H9 (cell line): ENCODE measurements at regions not wholly inside any gene's neighbourhood (a gene's known extent, or its start where the extent isn't known, plus 50 kb on each side); places are given as distances from the start of the nearest gene placed in this dataset.

Experiments used
- DNase-seq: peaks from one replicate; pipeline ENCODE4 v3.0.0-alpha.2; 2017
- H2AFZ ChIP-seq: one replicate; pipeline ENCODE4 v1.6.1; 2013; ENCODE audit warnings: mild to moderate bottlenecking, low read length, control low read depth, moderate library complexity
- H2AK5ac ChIP-seq: 2 replicates; pipeline ENCODE4 v1.6.1; 2013; ENCODE audit warnings: low read length, control low read depth, mixed read lengths; ENCODE audit not compliant: insufficient read length
- H2BK120ac ChIP-seq: one replicate; pipeline ENCODE4 v1.6.1; 2013; ENCODE audit warnings: low read depth, mild to moderate bottlenecking, low read length, control low read depth, inconsistent platforms; ENCODE audit not compliant: poor library complexity, severe bottlenecking
- H2BK12ac ChIP-seq: 2 replicates; pipeline ENCODE4 v1.6.1; 2013; ENCODE audit warnings: low read length, control low read depth, mixed read lengths, low read depth; ENCODE audit not compliant: insufficient read length
- H2BK15ac ChIP-seq: 2 replicates; pipeline ENCODE4 v1.6.1; 2013; ENCODE audit warnings: low read depth, low read length, control low read depth
- H2BK20ac ChIP-seq: one replicate; pipeline ENCODE4 v1.6.1; 2013; ENCODE audit warnings: low read depth, mild to moderate bottlenecking, low read length, control low read depth, inconsistent platforms; ENCODE audit not compliant: poor library complexity, severe bottlenecking
- H2BK5ac ChIP-seq: 2 replicates; pipeline ENCODE4 v1.6.1; 2013; ENCODE audit warnings: low read length, control low read depth, mixed read lengths; ENCODE audit not compliant: insufficient read length
- H3K14ac ChIP-seq: 2 replicates; pipeline ENCODE4 v1.6.1; 2013; ENCODE audit warnings: low read length, control low read depth; ENCODE audit not compliant: insufficient read depth
- H3K18ac ChIP-seq: 2 replicates; pipeline ENCODE4 v1.6.1; 2013; ENCODE audit warnings: low read depth, mild to moderate bottlenecking, mixed read lengths, low read length, control low read depth; ENCODE audit not compliant: insufficient read length
- H3K23ac ChIP-seq: 2 replicates; pipeline ENCODE4 v1.6.1; 2013; ENCODE audit warnings: low read length, control low read depth, mixed read lengths, low read depth; ENCODE audit not compliant: insufficient read length
- H3K23me2 ChIP-seq: 2 replicates; pipeline ENCODE4 v1.6.1; 2013; ENCODE audit warnings: low read depth, mild to moderate bottlenecking, mixed read lengths, low read length, control low read depth; ENCODE audit not compliant: insufficient read length, poor library complexity, severe bottlenecking
- H3K27ac ChIP-seq: 2 replicates; pipeline ENCODE4 v1.5.1; 2013; ENCODE audit warnings: low read length, control low read depth, mixed read lengths, low read depth; ENCODE audit not compliant: insufficient read length
- H3K27me3 ChIP-seq: 2 replicates; pipeline ENCODE4 v1.6.1; 2013; ENCODE audit warnings: low read length, control low read depth, inconsistent platforms; ENCODE audit not compliant: insufficient read depth
- H3K4ac ChIP-seq: 2 replicates; pipeline ENCODE4 v1.6.1; 2013; ENCODE audit warnings: low read depth, mild to moderate bottlenecking, control low read depth, inconsistent platforms, low read length, moderate library complexity
- H3K4me1 ChIP-seq: 2 replicates; pipeline ENCODE4 v1.6.1; 2013; ENCODE audit warnings: low read length, control low read depth, inconsistent platforms; ENCODE audit not compliant: insufficient read depth
- H3K4me2 ChIP-seq: 2 replicates; pipeline ENCODE4 v1.6.1; 2013; ENCODE audit warnings: low read length, control low read depth, mixed read lengths; ENCODE audit not compliant: insufficient read length, insufficient read depth
- H3K56ac ChIP-seq: 2 replicates; pipeline ENCODE4 v1.6.1; 2013; ENCODE audit warnings: low read depth, mild to moderate bottlenecking, mixed read lengths, low read length, control low read depth; ENCODE audit not compliant: insufficient read length
- H3K79me1 ChIP-seq: 2 replicates; pipeline ENCODE4 v1.6.1; 2013; ENCODE audit warnings: low read depth, mild to moderate bottlenecking, moderate library complexity, low read length, control low read depth, inconsistent platforms; ENCODE audit not compliant: insufficient read depth, poor library complexity, severe bottlenecking
- H3K79me2 ChIP-seq: 2 replicates; pipeline ENCODE4 v1.6.1; 2013; ENCODE audit warnings: low read length, control low read depth, inconsistent platforms; ENCODE audit not compliant: insufficient read depth
- H3K9ac ChIP-seq: 2 replicates; pipeline ENCODE4 v1.6.1; 2013; ENCODE audit warnings: low read length, control low read depth, mixed read lengths; ENCODE audit not compliant: insufficient read length; ENCODE audit errors: extremely low read depth
- H3K9me3 ChIP-seq: one replicate; pipeline ENCODE4 v1.6.1; 2013; ENCODE audit warnings: low read depth, low read length, inconsistent platforms; ENCODE audit not compliant: control insufficient read depth
- H3T11ph ChIP-seq: one replicate; pipeline ENCODE4 v1.6.1; 2013; ENCODE audit warnings: mild to moderate bottlenecking, low read length, control low read depth, inconsistent platforms
- H4K20me1 ChIP-seq: one replicate; pipeline ENCODE4 v1.6.1; 2013; ENCODE audit not compliant: control insufficient read depth, insufficient read length, insufficient read depth
- H4K5ac ChIP-seq: 2 replicates; pipeline ENCODE4 v1.6.1; 2013; ENCODE audit warnings: low read depth, mild to moderate bottlenecking, mixed read lengths, low read length, control low read depth; ENCODE audit not compliant: insufficient read length
- H4K8ac ChIP-seq: replicated peaks from 2 replicates; pipeline ENCODE4 v1.6.1; 2013; ENCODE audit warnings: low read length, control low read depth, mixed read lengths, low read depth; ENCODE audit not compliant: insufficient read length
- H4K91ac ChIP-seq: 2 replicates; pipeline ENCODE4 v1.6.1; 2013; ENCODE audit warnings: low read depth, mild to moderate bottlenecking, moderate library complexity, mixed read lengths, low read length, control low read depth; ENCODE audit not compliant: insufficient read length
- H3K27ac Mint-ChIP-seq, 3 experiments: 2 replicates in 2 of 3; 3 replicates in 1 of 3; pipeline ENCODE4 v1.8.0; 2020 to 2021; ENCODE audit warnings: mixed read lengths in 3 of 3, mild to moderate bottlenecking in 1 of 3, moderate library complexity in 1 of 3
- H3K27me3 Mint-ChIP-seq: 2 replicates; pipeline ENCODE4 v1.8.0; 2021; ENCODE audit warnings: low read depth, mild to moderate bottlenecking, moderate library complexity, mixed read lengths
- H3K36me3 Mint-ChIP-seq, 3 experiments: 2 replicates in 2 of 3; 3 replicates in 1 of 3; pipeline ENCODE4 v1.8.0; 2020 to 2021; ENCODE audit warnings: low read depth in 3 of 3, mixed read lengths in 3 of 3; ENCODE audit not compliant: insufficient read depth in 1 of 3
- H3K4me1 Mint-ChIP-seq, 2 experiments: 2 replicates each; pipeline ENCODE4 v1.8.0; 2020; ENCODE audit warnings: mixed read lengths in 2 of 2
- H3K4me3 Mint-ChIP-seq, 2 experiments: 2 replicates in 1 of 2; 3 replicates in 1 of 2; pipeline ENCODE4 v1.8.0; 2020 to 2021; ENCODE audit warnings: mild to moderate bottlenecking in 2 of 2, mixed read lengths in 2 of 2, moderate library complexity in 1 of 2
- H3K9me3 Mint-ChIP-seq, 2 experiments: 2 replicates in 1 of 2; 3 replicates in 1 of 2; pipeline ENCODE4 v1.8.0; 2020; ENCODE audit warnings: mild to moderate bottlenecking in 2 of 2, mixed read lengths in 2 of 2, moderate library complexity in 1 of 2
- WGBS: extraction: QIAGEN DNeasy Blood & Tissue Kit; methylation state at CpG from one replicate; pipeline ENCODE4 v1.1.7; 2013; ENCODE audit warnings: missing lambda C conversion rate, low lambda C conversion rate, mixed read lengths; ENCODE audit not compliant: insufficient read length; ENCODE audit errors: extremely low coverage; 5-methylcytosine and 5-hydroxymethylcytosine counted together
- TF ChIP-seq, protein P1 (sequence below): fragments of 200-600 bp; sonication (generic); conservative IDR thresholded peaks from 3 replicates; pipeline ENCODE4 v1.8.0; 2021; ENCODE audit warnings: antibody characterized with exemption, mild to moderate bottlenecking

DNA sequence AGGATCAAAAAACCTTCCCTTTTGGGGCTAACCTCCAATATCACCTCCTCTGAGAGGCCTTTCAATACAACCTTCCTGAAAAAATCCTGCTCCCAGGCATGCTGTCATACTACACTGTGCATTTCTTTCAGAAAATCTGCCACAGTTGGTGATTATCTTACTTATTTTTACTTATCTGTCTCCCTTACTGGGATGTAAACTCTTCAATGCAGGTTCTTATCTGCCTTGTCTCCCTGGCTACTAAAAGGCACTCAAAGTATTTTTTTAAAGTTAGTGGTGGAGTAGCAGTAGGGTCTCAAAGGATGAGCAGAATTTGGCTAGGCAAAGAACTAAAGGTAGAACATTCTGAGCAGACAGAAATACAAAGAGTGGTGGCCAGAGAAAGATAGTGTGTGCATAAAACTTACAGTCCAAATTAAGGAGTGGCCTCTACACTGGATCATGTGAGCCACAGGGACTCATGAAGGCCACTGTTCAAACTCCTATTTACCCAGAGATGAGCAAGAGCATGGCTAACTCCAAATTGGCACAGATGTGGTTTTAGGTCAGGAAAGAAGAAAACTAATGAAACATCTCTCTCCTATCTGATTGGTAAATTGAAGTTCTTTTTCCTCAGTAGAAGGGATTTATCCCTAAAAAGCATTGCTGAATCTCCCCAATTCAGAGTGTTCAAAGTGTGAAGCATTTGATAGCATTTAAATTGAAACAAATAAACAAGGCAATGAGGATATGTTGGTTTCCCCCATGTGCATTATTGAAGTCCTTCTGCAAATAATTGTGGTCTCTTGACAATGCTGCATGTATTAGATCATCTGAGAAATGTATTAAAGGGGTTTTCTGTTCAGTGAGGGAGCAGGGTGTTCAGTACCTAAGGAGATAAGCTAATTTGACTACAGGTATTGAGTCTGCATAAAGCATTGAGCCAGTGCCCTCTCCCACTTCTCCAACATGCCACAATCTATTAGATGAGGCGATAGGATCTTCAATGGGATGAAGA lies 285.5 kb downstream of the MREG start:
- Histone ChIP-seq H3K79me2 (no peaks in the 10 kb centered on the region), H3K4me1 (no peaks in the 10 kb centered on the region), H2BK120ac (no peak overlapping the region), H3K9ac (no peak overlapping the region), H4K8ac (no peak overlapping the region), H3K9me3 (no peaks in the 10 kb centered on the region), H3K18ac (no peak overlapping the region), H3K14ac (no peak overlapping the region), H3K27me3 (no peaks in the 10 kb centered on the region), H3T11ph (no peak overlapping the region), H2AFZ (no peak overlapping the region), H2BK20ac (no peak overlapping the region), H3K27ac (no peak overlapping the region), H2BK15ac (no peak overlapping the region), H3K4me2 (no peak overlapping the region), H4K91ac (no peak overlapping the region), H4K5ac (no peak overlapping the region), H2BK12ac (no peak overlapping the region), H2AK5ac (no peak overlapping the region), H3K23ac (no peak overlapping the region), H2BK5ac (no peak overlapping the region), H4K20me1 (no peaks in the 10 kb centered on the region), H3K79me1 (no peaks in the 10 kb centered on the region), H3K56ac (no peak overlapping the region), H3K23me2 (no peaks in the 10 kb centered on the region), H3K4ac (no peak overlapping the region)
- Mint-ChIP-seq H3K9me3 (no peaks in the 10 kb centered on the region), H3K27me3 (no peaks in the 10 kb centered on the region), H3K4me1 (no peaks in the 10 kb centered on the region), H3K36me3 (no peaks in the 10 kb centered on the region), H3K4me3 (no peak overlapping the region), H3K27ac (no peak overlapping the region)
- no CpG with 5 or more reads among the region's 1 CpG for WGBS
- TF ChIP-seq, protein P1, sequence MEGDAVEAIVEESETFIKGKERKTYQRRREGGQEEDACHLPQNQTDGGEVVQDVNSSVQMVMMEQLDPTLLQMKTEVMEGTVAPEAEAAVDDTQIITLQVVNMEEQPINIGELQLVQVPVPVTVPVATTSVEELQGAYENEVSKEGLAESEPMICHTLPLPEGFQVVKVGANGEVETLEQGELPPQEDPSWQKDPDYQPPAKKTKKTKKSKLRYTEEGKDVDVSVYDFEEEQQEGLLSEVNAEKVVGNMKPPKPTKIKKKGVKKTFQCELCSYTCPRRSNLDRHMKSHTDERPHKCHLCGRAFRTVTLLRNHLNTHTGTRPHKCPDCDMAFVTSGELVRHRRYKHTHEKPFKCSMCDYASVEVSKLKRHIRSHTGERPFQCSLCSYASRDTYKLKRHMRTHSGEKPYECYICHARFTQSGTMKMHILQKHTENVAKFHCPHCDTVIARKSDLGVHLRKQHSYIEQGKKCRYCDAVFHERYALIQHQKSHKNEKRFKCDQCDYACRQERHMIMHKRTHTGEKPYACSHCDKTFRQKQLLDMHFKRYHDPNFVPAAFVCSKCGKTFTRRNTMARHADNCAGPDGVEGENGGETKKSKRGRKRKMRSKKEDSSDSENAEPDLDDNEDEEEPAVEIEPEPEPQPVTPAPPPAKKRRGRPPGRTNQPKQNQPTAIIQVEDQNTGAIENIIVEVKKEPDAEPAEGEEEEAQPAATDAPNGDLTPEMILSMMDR, result no peak
- no peak for DNase-seq
